Astrocyte of the cerebellum (primary cell): ENCODE measurements at regions not wholly inside any gene's neighbourhood (a gene's known extent, or its start where the extent isn't known, plus 50 kb on each side); places are given as distances from the start of the nearest gene placed in this dataset.

Source experiments
- DNase-seq: peaks from one replicate; pipeline ENCODE4 v3.0.0-alpha.2; 2011; ENCODE audit warnings: low read depth
- H3K4me3 ChIP-seq: 2 replicates; pipeline ENCODE4 v1.5.1; 2011; ENCODE audit warnings: mild to moderate bottlenecking, low read depth, low read length, moderate library complexity
- CTCF ChIP-seq: IDR thresholded peaks from 2 replicates; pipeline ENCODE4 v1.5.1; 2012; ENCODE audit warnings: low read length, low read depth, moderate library complexity, mild to moderate bottlenecking; ENCODE audit errors: missing control alignments
- in situ Hi-C: cut with HindIII; loops from 2 replicates; pipeline ENCODE4 v1.10.0; 2017; ENCODE audit warnings: low sequenced_read_pairs

- no peak for TF ChIP-seq CTCF
- H3K4me3 ChIP-seq: no peak overlapping the region
- in situ Hi-C loops: no loop called here
- no peak for DNase-seq
Measured at GRCh38 chrX:123085311-123085940, 98.7 kb upstream of the GRIA3 start.

- TF ChIP-seq CTCF: no peak
- no peak for DNase-seq
- no peak overlapping the region for H3K4me3 ChIP-seq
- in situ Hi-C loops: no loop called here
Measured at GRCh38 chrX:123086768-123087167, 97.3 kb upstream of the GRIA3 start.

- TF ChIP-seq CTCF: no peak
Measured at GRCh38 chrX:123087326-123087725, 96.8 kb upstream of the GRIA3 start.

GRCh38 chrX:123088331-123088730 lies 95.7 kb upstream of the GRIA3 start:
- DNase-seq: no peak
- in situ Hi-C loops: no loop called here
- no peak for TF ChIP-seq CTCF
- no peak overlapping the region for H3K4me3 ChIP-seq

More at GRCh38 chrX:123087326-123087725, 96.8 kb upstream of the GRIA3 start:
- in situ Hi-C loops: no loop called here
- H3K4me3 ChIP-seq: no peak overlapping the region
- DNase-seq: no peak

GRCh38 chrX:123088930-123089329 lies 95.1 kb upstream of the GRIA3 start:
- no peak overlapping the region for H3K4me3 ChIP-seq
- TF ChIP-seq CTCF: no peak
- in situ Hi-C loops: no loop called here
- DNase-seq: no peak

- no peak for TF ChIP-seq CTCF
Measured at GRCh38 chrX:123093792-123094191, 90.3 kb upstream of the GRIA3 start.

More at GRCh38 chrX:123093792-123094191, 90.3 kb upstream of the GRIA3 start:
- no peak for DNase-seq
- no peak overlapping the region for H3K4me3 ChIP-seq
- in situ Hi-C loops: no loop called here
